ENCODE measurements at regions not wholly inside any gene's neighbourhood (a gene's known extent, or its start where the extent isn't known, plus 50 kb on each side); places are given as distances from the start of the nearest gene placed in this dataset.

- no peak for TF ChIP-seq CTCF (IDR thresholded peaks at IDR 0.05; ENCODE audit: insufficient read depth, low read length)
- TF ChIP-seq GABPA (IDR thresholded peaks at IDR 0.05; ENCODE audit: low read depth), result no peak
- no peak for TF ChIP-seq SPI1 (IDR thresholded peaks at IDR 0.05; ENCODE audit: borderline replicate concordance, low read depth)
- no peak for TF ChIP-seq POLR2AphosphoS5 (IDR thresholded peaks at IDR 0.05; ENCODE audit: low read depth)
Measured at GRCh38 chr22:49094858-49095257, 732.8 kb downstream of the BRD1 start.

All from HL-60 (cell line).